NCI-H748 treated with DMSO at 0.1 percent for 48 hours (cell line): ENCODE measurements at regions not wholly inside any gene's neighbourhood (a gene's known extent, or its start where the extent isn't known, plus 50 kb on each side); places are given as distances from the start of the nearest gene placed in this dataset.
"Not testable (repeated sequence)": the region's sequence is repeated elsewhere in the genome, so short reads cannot be mapped to it uniquely, and the experiment has no call there.

Experiments
- DNase-seq: peaks from one replicate; lab custom pipeline; 2025; lab: John Stamatoyannopoulos, UW

DNA sequence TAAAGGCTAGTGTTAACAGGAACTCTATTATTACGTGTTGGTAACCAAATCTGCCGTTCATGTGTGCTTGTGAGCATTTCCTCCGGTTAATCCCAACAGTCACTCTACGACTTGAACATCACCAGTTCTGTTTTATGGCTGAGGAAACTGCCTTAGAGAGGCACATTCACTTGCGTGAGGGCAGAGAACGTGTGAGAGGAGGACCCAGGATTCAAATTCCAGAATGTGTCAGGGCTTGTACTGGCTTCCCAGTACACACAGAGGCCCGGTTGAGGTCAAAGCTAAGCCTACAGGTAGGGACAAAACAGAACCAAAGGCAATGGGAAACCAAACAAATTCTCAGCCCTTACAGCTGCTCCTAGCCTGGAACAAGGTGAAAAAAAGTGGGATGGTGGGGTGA is 66.9 kb upstream of the TENM4 start:
- no peak for DNase-seq

DNA sequence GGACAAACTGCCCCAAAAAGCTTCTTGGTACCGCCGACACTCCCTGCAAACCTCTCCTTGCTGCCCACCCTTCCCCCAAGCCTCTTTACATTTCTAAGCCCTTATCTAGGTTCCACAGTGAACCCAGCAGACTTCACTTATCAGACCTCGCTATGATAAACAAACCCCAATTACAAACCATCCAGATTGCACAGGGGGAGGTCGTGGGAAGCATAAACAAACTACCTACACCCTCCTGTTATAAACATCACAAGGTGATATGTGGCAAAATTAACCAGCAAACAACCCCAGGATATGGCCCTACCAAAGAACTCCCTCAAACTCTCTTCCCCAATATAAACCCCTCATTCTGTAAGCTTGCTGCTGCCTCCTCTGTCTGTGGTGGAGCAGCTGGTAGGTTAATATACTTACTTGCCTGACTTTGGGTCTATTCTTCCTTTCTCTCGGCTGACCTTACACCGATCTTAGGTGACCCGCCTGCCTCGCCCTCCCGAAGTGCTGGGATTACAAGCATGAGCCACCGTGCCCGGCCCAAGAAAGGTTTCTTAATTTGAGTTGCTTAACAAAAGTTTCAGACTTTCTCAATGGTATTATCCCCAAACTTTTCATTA is 66.0 kb upstream of the TENM4 start:
- DNase-seq, result no peak

GRCh38 chr11:79506124-79506523 is 65.3 kb upstream of the TENM4 start:
- no peak for DNase-seq

DNA sequence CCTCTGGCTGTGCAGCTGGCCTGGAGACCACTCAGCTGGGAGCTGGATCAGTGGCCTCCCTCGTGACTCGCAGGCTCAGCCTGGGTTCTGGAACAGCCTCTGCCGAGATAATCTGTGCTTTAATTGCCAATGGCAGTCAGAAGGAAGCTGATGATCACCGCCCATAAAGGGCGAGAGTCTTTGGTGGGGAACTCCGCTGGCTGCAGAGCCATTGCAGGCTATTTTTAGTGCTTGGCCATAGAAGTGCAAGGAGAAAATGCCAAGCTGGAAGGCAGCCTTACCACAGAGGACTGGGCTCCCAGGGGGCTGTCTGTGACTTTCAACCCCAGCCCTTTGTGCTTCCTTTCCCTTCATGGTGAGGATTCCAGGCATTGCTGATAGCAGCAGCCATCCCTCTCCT is 62.2 kb upstream of the TENM4 start:
- no peak for DNase-seq

DNA sequence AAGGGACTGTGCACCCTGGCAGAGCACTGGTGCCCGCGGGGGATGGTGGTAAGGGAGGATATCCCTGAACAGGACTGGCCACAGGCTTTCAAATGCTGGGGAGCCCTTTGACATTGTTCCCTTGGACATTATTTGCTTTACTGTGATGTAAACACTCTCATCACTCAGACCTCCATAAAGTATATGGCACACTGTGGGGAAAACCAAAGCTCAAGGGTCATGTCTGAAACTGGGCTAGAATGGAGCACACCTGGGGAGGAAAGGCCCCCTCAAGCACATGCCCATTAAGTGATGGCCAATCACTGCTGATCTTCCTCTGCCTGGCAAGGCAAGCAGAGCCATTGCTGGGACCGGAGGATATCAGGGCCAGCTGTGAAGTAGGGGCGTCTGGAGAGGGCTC is 60.9 kb upstream of the TENM4 start:
- no peak for DNase-seq

DNA sequence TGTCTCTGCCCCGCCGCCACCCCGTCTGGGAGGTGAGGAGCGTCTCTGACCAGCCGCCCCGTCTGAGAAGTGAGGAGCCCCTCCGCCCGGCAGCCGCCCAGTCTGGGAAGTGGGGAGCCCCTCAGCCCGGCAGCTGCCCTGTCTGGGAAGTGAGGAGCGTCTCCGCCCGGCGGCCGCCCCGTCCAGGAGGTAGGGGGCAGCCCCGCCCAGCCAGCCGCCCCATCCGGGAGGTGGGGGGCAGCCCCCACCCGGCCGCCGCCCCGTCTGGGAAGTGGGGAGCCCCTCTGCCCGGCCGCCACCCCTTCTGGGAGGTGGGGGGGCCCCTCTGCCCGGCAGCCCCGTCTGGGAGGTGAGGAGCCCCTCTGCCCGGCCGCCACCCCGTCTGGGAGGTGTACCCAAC is 59.1 kb upstream of the TENM4 start:
- not testable (repeated sequence) for DNase-seq

GRCh38 chr11:79498667-79499066 is 57.8 kb upstream of the TENM4 start:
- DNase-seq, result no peak

GRCh38 chr11:79493555-79494171 is 52.8 kb upstream of the TENM4 start:
- DNase-seq, result peak; percentile 4

GRCh38 chr11:79492008-79492407 is 51.2 kb upstream of the TENM4 start:
- no peak for DNase-seq
